ENCODE measurements at regions not wholly inside any gene's neighbourhood (a gene's known extent, or its start where the extent isn't known, plus 50 kb on each side); places are given as distances from the start of the nearest gene placed in this dataset.

- TF ChIP-seq GATA2 (IDR thresholded peaks at IDR 0.05; ENCODE audit: low read depth, low read length) = no peak
- TF ChIP-seq GATA3 (IDR thresholded peaks at IDR 0.05; ENCODE audit: low read depth, low read length) = no peak
These were observed 1500.4 kb downstream of the TBC1D22A start for GRCh38 chr22:48262596-48263430.
